G401.6 (cell line): ENCODE measurements at regions not wholly inside any gene's neighbourhood (a gene's known extent, or its start where the extent isn't known, plus 50 kb on each side); places are given as distances from the start of the nearest gene placed in this dataset.

Experiments used
- FAIRE-seq: peaks from 2 replicates; lab custom pipeline; 2012; peaks lifted over from hg19 to GRCh38; lab: Jason Lieb, UNC

DNA sequence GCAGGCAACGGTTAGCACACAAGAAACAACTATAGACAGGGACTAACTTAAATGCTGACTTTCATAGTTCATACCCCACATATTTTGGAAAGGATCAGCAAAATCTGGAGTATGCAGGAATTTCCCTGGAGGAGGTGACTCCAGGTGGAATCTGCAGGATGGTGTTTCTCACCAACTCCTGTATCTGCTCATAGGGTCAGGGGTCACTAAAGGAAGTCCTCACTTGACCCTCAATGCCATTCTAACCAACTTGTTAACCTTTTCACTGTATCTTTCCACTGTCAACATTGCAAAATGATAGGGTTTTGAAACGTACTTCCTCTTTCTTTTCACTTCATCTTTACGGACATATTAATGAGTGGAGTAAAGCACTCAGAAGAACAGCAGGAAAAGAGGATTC is 207.0 kb upstream of the CXCR4 start:
- FAIRE-seq, result no peak

DNA sequence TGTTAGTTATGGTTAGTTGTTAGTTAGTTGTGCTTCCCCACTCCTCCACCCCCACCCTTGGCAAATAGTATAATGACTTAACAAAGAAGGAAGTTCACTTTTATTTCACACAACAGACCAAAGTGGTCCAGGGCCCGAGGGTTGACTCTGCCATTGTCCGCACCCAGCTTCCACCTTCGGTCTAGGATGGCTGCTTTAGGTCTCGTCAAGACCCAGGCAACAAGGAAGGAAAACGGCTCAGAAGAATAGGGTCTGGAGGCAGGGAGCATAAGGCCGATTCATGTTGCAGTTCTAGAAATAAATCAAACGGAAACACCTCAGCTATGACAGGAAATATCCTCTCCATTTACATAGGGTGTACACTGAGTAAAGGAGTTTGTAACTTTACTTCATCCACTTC is 206.0 kb upstream of the CXCR4 start:
- no peak for FAIRE-seq

DNA sequence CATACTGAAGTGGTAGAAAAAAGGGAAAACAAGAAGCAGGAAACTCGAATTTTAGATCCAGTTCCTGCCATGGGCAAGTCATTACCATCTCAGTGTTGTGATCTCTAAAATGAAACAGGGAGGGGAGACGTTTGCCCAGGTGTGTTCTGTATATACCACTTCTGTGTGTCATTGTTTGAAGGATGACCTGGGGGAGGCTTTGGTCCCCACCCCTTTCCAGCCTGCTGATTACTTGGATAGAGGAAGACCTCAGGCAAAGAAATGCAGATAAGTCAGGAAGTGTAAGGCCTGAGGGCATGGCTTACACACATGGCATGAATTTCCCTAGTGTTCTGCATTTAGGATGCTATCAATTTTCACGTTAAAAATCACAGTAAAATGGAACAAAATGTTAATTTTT is 205.2 kb upstream of the CXCR4 start:
- no peak for FAIRE-seq

DNA sequence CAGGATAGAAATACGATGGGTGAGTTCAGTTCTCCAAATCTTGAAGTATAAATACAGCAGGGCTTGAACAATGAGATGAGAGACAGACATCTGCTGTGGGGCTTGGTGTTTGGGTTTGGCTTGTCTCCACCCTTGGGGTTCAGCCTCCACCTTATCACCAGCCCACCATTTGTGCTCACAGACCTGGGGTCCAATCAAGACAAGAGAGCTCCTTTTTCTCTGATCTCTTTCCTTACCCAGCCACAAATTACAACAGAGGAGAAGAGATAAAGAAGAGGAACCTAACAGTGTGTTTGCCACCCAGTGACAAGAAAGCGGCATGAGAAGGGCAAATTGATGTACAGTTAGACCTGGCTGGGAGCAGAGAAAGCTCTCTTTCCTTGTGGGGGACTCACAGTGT is 204.5 kb upstream of the CXCR4 start:
- no peak for FAIRE-seq

DNA sequence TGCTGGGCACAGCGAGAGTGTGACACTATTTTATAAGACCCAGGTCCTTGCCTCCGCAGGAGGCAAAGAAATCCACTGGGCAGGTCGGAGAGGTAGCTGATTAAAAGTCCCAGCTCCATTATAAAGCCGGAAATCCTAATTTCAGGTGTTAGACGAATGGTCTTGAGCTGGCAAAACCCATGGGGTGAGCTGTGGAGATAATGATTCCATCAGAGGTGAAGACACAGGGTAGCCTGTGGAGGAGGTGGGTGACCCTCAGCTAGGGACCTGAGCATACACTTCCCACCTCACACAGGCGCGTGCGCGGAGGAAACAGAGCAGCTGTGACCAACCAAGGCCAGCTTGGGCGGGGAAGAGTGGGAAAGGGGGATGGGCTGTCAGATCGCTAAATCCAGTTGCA is 201.7 kb upstream of the CXCR4 start:
- FAIRE-seq, result no peak

DNA sequence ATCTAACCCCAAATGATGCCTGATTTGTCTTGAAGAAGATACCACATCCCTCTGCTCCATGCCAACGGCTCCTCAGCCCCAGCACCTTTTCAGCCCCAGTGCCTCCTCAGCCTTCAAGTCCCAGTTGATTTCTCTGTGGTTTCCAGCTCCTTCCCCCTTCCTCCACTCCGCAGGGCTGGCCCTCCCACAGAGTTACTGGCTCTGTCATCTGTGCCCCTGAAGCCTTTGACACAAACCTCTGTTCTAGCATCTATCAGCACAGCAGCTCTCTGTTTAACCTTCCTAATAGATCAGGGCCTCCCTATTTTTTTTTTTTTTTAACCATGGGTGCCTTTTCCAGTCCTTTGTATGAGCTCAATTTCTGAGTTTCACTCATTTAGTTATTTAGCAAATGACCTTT is 201.3 kb upstream of the CXCR4 start:
- no peak for FAIRE-seq

DNA sequence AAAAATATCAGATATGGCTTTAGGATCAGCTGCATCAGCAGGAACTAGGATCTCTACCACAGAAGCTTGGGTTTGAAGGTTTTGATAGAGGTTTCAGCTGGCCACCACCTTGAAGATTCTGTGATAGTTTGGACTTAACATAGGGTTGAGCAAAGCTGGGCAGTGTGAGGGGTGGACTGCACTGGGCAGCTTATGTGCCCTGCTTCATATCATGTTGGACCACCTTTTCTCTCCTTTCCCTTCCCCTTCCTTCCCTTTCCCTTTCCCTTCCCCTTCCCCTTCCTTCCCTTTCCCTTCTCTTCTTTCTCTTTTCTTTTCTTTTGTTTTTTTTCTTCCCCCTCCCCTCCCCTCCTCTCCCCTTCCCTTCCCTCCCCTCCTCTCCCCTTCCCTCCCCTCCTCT is 196.3 kb upstream of the CXCR4 start:
- FAIRE-seq, result no peak

DNA sequence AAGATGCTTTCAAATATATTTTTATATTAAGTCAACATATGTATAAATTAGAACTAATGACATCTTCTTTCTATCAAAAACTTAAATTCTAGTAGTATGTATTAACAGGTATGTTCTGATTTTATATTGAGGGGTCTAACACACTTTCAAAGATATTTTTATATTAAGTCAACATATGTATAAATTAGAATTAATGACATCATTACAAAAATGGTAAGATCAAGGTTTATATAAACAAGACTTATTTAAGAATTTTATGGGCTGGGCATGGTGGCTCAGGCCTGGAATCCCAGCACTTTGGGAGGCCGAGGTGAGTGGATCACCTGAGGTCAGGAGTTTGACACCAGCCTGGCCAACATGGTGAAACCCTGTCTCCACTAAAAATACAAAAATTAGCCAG is 194.6 kb upstream of the CXCR4 start:
- FAIRE-seq, result peak; percentile 28

DNA sequence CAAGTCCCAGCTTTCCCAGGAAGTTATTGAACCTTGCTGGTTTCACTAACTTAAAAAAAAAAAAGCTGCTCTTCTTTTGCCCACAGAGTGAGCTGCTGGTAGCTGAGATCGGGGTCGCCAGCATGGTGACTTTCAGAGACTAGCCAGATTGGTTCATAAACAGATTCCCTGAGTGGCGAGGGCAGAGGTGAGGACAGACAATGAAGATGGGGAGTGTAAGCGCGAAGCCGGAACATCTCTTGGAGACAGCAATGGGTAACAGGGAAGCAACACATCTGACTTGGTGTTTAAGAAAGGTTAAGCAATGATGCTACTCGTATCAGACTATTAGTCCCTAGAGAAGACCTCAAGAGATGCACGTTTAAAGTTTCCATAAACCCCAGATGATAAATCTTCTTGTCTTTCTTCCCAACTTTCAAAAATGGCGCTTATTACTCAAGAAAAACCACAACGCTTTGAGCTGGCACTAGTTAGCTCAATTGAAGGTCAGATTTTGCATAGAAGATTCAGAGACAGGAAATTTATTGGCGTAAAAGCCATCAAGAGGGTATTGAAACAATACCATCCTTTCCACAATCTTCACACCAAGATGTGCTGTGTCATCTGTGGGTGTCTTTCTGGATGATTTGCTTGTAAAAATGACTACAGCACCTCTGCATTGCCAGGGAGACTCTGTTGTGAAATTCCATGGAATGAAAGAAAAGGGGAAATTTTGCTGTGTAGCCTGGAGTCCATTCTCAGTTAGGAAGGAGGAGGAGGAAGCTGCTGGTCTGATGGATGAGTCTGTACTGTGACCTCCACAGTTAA is 193.1 kb upstream of the CXCR4 start:
- no peak for FAIRE-seq

DNA sequence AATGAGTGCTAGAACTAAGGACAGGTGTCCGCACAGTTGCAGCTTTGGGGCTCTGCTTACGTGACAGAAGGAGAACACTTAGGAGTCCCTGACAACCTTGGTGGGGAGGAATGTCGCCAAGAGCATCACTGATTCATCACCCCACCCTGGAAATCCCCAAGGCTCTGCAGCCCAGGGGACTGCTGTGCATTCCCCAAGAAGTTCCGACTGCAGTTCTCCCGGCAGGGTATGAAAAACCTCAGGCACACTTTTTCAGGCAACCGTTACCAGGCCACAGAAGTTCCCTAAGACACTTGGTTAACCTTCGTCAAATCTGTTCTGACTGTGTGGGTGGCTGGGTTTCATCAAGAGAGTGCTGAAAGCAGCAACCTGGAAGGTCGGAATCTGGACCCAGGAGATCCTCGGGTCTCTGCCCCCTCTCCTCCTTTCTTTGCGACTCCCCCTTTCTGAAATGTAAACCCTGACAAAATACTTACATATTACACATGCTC is 192.1 kb upstream of the CXCR4 start:
- FAIRE-seq, result no peak

DNA sequence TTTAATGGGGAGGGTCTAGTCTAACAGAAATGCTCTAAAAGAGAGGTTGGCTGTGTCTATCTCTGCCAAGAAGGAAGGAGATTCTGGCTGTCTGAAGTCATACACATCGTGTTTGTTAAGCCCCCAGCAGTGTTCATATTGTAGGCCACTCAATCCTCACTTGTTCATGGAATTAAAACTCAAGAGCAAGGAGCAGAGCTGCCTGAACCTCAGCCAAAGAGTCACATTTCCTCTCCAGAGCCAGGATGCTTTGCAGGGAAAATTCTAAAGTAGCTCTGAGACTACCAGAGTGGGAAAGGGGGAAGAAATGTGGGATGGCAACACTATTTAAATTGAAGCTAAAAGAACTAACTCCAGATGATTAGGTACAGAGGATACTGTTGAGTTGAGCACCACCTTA is 190.7 kb upstream of the CXCR4 start:
- FAIRE-seq, result no peak

DNA sequence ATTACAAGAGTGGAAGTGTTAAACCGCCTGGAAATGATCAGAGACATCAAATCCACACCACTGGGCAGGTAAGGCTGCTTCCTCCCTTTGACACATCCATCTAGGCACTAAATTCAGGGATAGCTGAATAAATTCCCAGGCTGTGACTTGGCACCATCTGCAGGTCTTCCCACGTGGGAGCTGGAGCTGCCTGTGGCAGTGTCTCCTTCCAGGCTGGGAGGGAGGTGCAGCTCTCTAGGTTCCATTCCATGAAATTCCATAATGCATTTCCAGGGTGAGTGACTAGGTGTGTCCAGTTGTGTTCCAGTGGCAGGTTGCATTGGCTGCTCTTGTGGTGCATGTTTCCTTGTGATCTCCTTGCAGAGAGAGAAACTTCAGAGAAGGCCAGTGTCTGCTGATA is 188.9 kb upstream of the CXCR4 start:
- FAIRE-seq, result no peak

DNA sequence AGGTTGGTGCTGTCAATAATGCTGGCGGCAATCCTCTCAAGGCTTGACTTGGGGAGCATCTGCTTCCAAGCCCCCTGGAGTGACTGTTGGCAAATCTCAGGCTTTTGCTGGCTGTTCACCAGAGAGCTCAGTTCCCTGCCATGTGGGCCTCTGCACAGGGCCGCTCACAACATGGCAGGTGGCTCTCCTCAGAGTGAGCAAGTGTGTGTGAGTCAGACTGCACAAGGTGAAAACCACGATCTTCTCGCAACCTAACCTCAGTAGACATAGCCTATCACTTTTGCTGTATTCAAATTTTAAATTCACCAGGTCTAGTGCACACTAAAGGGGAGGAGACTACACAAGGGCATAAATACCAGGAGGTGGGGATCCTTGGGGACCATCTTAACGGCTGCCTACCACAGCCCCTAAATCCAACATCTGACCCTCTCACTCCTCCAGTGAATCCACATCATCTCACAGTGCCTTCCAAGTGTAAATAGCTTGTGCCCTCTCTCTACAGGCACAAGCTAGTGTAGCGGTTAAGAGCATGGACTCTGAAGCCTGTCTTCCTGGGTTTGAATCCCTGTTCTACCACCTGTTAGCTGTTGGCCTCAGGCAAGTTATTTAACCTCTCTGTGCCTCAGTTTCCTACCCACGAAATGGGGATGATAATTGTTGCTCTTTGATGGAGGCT is 187.7 kb upstream of the CXCR4 start:
- FAIRE-seq, result no peak

DNA sequence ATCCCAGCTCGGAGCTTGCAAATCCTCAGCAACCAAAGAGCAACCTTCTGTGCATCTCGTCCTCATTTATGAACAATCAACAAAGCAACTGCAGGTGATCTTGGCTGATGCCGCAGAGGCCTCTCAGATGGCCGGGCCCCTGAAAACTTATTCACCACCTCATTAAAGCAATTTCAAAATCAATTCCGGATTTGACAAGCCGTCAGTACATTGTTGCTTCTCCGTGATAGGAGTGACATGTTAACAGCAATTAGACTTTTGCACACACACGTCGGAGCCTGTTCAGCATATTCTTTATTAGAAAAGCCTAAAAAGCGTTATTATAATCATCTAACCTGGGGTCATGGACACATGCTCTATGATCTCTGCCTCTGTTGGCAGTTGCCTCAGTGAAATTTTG is 183.1 kb upstream of the CXCR4 start:
- FAIRE-seq, result no peak

DNA sequence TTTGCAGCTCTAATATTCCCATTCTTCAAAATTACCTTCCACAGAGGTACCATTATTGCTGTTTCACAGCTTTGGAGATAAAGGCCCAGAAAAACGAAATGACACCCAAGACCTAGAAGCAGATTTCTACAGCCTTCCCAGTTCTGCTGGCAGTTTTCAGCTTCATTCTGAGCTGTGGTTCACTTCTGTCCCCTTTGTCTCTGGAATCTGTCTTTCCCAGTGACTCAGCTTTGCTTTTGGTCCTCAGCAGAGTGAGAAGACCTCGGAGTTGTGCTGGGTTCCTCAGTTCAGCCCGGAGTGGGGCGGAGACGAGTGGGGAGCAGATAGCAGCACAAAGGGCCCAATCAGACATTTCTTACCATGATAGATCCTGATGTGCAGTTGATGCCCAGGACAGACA is 180.7 kb upstream of the CXCR4 start:
- no peak for FAIRE-seq

DNA sequence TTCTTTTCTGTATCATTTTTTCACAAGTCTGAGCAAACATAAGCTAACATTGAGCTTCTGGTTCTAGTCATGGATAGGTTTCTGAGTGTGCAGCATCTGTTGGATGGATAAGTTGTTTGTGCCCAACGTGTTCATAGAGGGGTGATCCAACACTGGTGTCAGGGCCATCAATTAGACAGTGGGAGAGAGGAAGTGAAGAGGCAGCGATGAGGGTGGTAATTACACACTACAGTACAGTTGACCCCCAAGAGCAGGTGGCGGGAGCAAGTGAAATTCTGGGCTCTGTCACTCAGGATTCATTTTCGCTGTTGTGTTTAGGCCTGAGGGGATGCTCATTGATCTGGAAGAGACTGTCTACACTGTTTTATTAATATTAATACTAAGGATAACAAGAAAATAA is 180.0 kb upstream of the CXCR4 start:
- no peak for FAIRE-seq

DNA sequence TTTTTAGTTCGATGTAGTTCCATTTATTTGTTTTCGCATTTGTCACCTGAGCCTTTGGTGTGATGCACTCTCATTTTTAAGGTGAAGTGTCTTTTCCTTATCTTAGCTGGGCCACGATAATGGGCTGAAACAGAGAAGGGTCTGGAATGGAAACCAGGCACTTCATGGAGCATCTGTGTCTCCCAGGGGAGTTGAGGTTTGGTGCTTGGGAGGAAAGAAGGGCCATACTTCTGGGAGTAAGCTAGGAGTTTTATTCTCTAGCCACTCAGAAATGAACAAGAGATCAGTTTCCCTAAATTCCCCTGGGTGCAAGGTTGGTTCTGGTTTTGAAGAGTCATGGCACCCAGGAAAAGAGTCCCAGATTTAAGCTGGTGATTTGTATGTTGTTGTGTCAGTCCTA is 179.4 kb upstream of the CXCR4 start:
- FAIRE-seq, result no peak

DNA sequence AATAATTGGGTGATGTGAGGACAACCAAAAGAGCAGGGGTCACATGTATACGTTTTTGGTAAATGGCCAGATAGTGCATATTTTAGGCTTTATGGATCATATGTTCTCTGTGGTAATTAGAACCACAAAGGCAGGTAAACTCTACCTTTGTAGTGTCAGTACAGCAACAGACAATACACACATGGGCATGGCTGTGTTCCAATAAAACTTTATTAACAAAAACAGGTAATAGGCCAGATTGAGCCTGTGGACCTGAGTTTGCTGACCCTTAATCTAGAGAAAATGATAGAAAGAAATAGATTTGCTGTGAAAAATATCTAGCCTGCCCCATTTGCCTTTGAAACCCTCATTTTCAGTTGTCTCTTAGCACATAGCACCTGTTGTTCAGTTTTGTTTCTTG is 177.2 kb upstream of the CXCR4 start:
- no peak for FAIRE-seq

DNA sequence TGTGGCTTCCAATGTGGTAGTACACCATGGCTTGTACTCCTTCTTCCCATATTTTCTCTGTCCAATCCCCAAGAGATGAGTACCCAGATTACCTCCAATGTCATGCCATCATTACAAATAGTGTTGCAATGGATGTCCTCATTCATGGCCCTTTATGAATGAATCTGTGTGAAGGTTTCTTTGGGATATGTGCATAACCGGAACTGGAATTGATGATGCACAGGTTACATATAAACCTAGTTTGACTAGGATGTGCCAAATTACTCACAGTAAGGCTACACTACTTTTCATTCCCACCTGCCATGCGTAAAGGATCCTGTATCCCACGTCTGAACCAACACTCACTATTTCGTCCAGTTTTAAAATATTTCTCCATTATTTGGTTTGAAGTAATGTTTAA is 173.9 kb upstream of the CXCR4 start:
- no peak for FAIRE-seq

DNA sequence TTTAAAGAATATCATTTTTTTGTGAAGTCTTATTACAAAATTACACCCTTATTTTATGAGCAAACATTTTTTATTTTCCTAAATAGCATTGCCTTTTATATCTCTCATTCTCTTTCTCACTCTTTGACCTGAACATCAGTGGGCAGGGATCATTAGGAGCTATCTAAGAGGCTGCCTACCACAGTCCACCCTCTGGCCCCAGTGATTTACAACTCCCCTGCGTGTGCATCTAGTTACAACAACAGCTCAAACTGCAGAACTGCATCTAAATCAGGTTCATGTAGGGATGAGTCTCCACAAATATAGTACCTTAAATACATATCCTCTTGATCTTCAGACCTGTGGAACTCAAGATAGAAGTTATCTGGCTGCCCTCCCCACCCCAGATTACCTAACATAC is 172.4 kb upstream of the CXCR4 start:
- no peak for FAIRE-seq

DNA sequence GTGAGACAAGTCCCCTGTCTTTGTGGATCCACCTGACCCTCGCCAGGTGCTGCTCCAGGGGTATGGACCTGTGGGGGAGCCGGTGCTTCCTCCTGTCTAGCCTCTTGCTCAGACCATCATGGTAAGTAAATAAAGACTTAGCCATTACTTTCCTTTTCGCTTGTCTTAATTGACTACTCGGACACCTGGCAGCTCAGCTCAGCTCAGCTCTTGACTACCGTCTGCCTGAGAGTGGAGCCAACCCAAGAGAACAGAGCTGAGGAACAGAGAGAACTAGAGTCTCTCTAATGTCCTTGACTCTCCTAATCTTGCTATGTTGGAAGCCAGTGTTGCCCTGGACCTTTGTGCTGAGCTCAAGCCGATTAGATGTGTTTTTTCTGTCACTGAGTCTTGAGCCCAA is 170.3 kb upstream of the CXCR4 start:
- FAIRE-seq, result no peak

DNA sequence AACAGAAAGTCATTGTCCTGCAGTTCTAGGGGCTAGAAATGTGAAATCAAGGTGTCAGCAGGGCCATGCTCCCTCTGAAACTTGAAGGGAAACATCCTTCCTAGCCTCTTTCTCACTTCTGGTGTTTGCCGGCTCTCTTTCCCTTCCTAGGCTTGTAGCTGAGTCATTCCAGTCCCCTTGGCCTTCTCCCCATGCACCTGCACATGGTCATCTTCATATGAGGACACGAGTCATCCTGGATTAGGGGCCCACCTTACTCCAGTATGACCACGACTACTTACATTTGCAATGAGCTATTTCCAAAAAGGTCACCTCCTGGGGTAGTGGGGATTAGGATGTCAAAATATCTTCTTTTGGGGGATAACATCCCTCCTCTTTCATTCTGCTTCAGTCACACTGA is 168.5 kb upstream of the CXCR4 start:
- FAIRE-seq, result no peak

DNA sequence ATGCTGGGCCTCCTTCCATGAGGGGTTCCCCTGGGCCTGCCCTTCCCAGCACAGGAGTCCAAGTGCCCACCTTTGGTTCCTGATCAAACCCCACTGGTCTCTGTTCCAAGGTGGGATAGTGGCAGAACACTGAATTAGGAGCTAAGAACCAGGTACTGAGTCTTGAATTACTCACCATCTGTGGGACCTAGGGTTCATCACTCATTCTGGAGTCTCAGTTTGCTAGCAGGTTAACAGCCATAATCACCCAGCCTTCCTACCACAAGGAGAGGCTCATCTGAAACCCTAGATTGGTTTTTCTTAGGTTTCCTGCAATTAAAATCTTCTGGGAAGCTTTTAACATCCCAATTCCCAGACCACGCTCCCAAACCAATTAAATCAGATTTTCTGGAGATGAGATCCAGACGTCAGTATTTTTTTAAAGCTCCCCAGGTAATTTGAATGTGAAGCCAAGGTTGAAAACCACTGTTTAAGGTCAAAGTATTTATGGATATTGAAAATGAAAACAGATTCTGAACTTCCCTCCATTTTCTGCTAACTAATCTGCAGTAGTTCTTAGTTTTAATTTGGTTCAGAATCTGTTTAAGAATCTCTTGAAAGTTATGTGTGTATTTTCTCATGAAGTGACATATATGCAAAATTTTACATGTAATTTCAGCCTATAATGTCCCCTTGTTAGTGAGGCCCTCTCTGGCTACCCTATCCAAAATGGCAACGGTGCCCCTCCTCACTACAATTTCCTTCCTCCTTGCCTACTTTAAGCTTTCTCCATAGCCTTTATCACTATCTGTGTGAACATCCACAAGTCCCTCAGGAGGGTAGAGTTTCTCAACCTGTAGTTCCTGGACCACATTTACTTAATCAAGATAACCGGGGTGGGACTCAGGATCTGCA is 166.5 kb upstream of the CXCR4 start:
- no peak for FAIRE-seq
